H9 (cell line): ENCODE measurements at regions not wholly inside any gene's neighbourhood (a gene's known extent, or its start where the extent isn't known, plus 50 kb on each side); places are given as distances from the start of the nearest gene placed in this dataset.
"Not testable (repeated sequence)": the region's sequence is repeated elsewhere in the genome, so short reads cannot be mapped to it uniquely, and the experiment has no call there.

Source experiments
- DNase-seq: peaks from one replicate; pipeline ENCODE4 v3.0.0-alpha.2; 2017
- H2AFZ ChIP-seq: one replicate; pipeline ENCODE4 v1.6.1; 2013; ENCODE audit warnings: mild to moderate bottlenecking, low read length, control low read depth, moderate library complexity
- H2AK5ac ChIP-seq: 2 replicates; pipeline ENCODE4 v1.6.1; 2013; ENCODE audit warnings: low read length, control low read depth, mixed read lengths; ENCODE audit not compliant: insufficient read length
- H2BK120ac ChIP-seq: one replicate; pipeline ENCODE4 v1.6.1; 2013; ENCODE audit warnings: low read depth, mild to moderate bottlenecking, low read length, control low read depth, inconsistent platforms; ENCODE audit not compliant: poor library complexity, severe bottlenecking
- H2BK12ac ChIP-seq: 2 replicates; pipeline ENCODE4 v1.6.1; 2013; ENCODE audit warnings: low read length, control low read depth, mixed read lengths, low read depth; ENCODE audit not compliant: insufficient read length
- H2BK15ac ChIP-seq: 2 replicates; pipeline ENCODE4 v1.6.1; 2013; ENCODE audit warnings: low read depth, low read length, control low read depth
- H2BK20ac ChIP-seq: one replicate; pipeline ENCODE4 v1.6.1; 2013; ENCODE audit warnings: low read depth, mild to moderate bottlenecking, low read length, control low read depth, inconsistent platforms; ENCODE audit not compliant: poor library complexity, severe bottlenecking
- H2BK5ac ChIP-seq: 2 replicates; pipeline ENCODE4 v1.6.1; 2013; ENCODE audit warnings: low read length, control low read depth, mixed read lengths; ENCODE audit not compliant: insufficient read length
- H3K14ac ChIP-seq: 2 replicates; pipeline ENCODE4 v1.6.1; 2013; ENCODE audit warnings: low read length, control low read depth; ENCODE audit not compliant: insufficient read depth
- H3K18ac ChIP-seq: 2 replicates; pipeline ENCODE4 v1.6.1; 2013; ENCODE audit warnings: low read depth, mild to moderate bottlenecking, mixed read lengths, low read length, control low read depth; ENCODE audit not compliant: insufficient read length
- H3K23ac ChIP-seq: 2 replicates; pipeline ENCODE4 v1.6.1; 2013; ENCODE audit warnings: low read length, control low read depth, mixed read lengths, low read depth; ENCODE audit not compliant: insufficient read length
- H3K23me2 ChIP-seq: 2 replicates; pipeline ENCODE4 v1.6.1; 2013; ENCODE audit warnings: low read depth, mild to moderate bottlenecking, mixed read lengths, low read length, control low read depth; ENCODE audit not compliant: insufficient read length, poor library complexity, severe bottlenecking
- H3K27ac ChIP-seq: 2 replicates; pipeline ENCODE4 v1.5.1; 2013; ENCODE audit warnings: low read length, control low read depth, mixed read lengths, low read depth; ENCODE audit not compliant: insufficient read length
- H3K27me3 ChIP-seq: 2 replicates; pipeline ENCODE4 v1.6.1; 2013; ENCODE audit warnings: low read length, control low read depth, inconsistent platforms; ENCODE audit not compliant: insufficient read depth
- H3K4ac ChIP-seq: 2 replicates; pipeline ENCODE4 v1.6.1; 2013; ENCODE audit warnings: low read depth, mild to moderate bottlenecking, control low read depth, inconsistent platforms, low read length, moderate library complexity
- H3K4me1 ChIP-seq: 2 replicates; pipeline ENCODE4 v1.6.1; 2013; ENCODE audit warnings: low read length, control low read depth, inconsistent platforms; ENCODE audit not compliant: insufficient read depth
- H3K4me2 ChIP-seq: 2 replicates; pipeline ENCODE4 v1.6.1; 2013; ENCODE audit warnings: low read length, control low read depth, mixed read lengths; ENCODE audit not compliant: insufficient read length, insufficient read depth
- H3K56ac ChIP-seq: 2 replicates; pipeline ENCODE4 v1.6.1; 2013; ENCODE audit warnings: low read depth, mild to moderate bottlenecking, mixed read lengths, low read length, control low read depth; ENCODE audit not compliant: insufficient read length
- H3K79me1 ChIP-seq: 2 replicates; pipeline ENCODE4 v1.6.1; 2013; ENCODE audit warnings: low read depth, mild to moderate bottlenecking, moderate library complexity, low read length, control low read depth, inconsistent platforms; ENCODE audit not compliant: insufficient read depth, poor library complexity, severe bottlenecking
- H3K79me2 ChIP-seq: 2 replicates; pipeline ENCODE4 v1.6.1; 2013; ENCODE audit warnings: low read length, control low read depth, inconsistent platforms; ENCODE audit not compliant: insufficient read depth
- H3K9ac ChIP-seq: 2 replicates; pipeline ENCODE4 v1.6.1; 2013; ENCODE audit warnings: low read length, control low read depth, mixed read lengths; ENCODE audit not compliant: insufficient read length; ENCODE audit errors: extremely low read depth
- H3K9me3 ChIP-seq: one replicate; pipeline ENCODE4 v1.6.1; 2013; ENCODE audit warnings: low read depth, low read length, inconsistent platforms; ENCODE audit not compliant: control insufficient read depth
- H3T11ph ChIP-seq: one replicate; pipeline ENCODE4 v1.6.1; 2013; ENCODE audit warnings: mild to moderate bottlenecking, low read length, control low read depth, inconsistent platforms
- H4K20me1 ChIP-seq: one replicate; pipeline ENCODE4 v1.6.1; 2013; ENCODE audit not compliant: control insufficient read depth, insufficient read length, insufficient read depth
- H4K5ac ChIP-seq: 2 replicates; pipeline ENCODE4 v1.6.1; 2013; ENCODE audit warnings: low read depth, mild to moderate bottlenecking, mixed read lengths, low read length, control low read depth; ENCODE audit not compliant: insufficient read length
- H4K8ac ChIP-seq: replicated peaks from 2 replicates; pipeline ENCODE4 v1.6.1; 2013; ENCODE audit warnings: low read length, control low read depth, mixed read lengths, low read depth; ENCODE audit not compliant: insufficient read length
- H4K91ac ChIP-seq: 2 replicates; pipeline ENCODE4 v1.6.1; 2013; ENCODE audit warnings: low read depth, mild to moderate bottlenecking, moderate library complexity, mixed read lengths, low read length, control low read depth; ENCODE audit not compliant: insufficient read length
- H3K27ac Mint-ChIP-seq, 3 experiments: 2 replicates in 2 of 3; 3 replicates in 1 of 3; pipeline ENCODE4 v1.8.0; 2020 to 2021; ENCODE audit warnings: mixed read lengths in 3 of 3, mild to moderate bottlenecking in 1 of 3, moderate library complexity in 1 of 3
- H3K27me3 Mint-ChIP-seq: 2 replicates; pipeline ENCODE4 v1.8.0; 2021; ENCODE audit warnings: low read depth, mild to moderate bottlenecking, moderate library complexity, mixed read lengths
- H3K36me3 Mint-ChIP-seq, 3 experiments: 2 replicates in 2 of 3; 3 replicates in 1 of 3; pipeline ENCODE4 v1.8.0; 2020 to 2021; ENCODE audit warnings: low read depth in 3 of 3, mixed read lengths in 3 of 3; ENCODE audit not compliant: insufficient read depth in 1 of 3
- H3K4me1 Mint-ChIP-seq, 2 experiments: 2 replicates each; pipeline ENCODE4 v1.8.0; 2020; ENCODE audit warnings: mixed read lengths in 2 of 2
- H3K4me3 Mint-ChIP-seq, 2 experiments: 2 replicates in 1 of 2; 3 replicates in 1 of 2; pipeline ENCODE4 v1.8.0; 2020 to 2021; ENCODE audit warnings: mild to moderate bottlenecking in 2 of 2, mixed read lengths in 2 of 2, moderate library complexity in 1 of 2
- H3K9me3 Mint-ChIP-seq, 2 experiments: 2 replicates in 1 of 2; 3 replicates in 1 of 2; pipeline ENCODE4 v1.8.0; 2020; ENCODE audit warnings: mild to moderate bottlenecking in 2 of 2, mixed read lengths in 2 of 2, moderate library complexity in 1 of 2
- WGBS: extraction: QIAGEN DNeasy Blood & Tissue Kit; methylation state at CpG from one replicate; pipeline ENCODE4 v1.1.7; 2013; ENCODE audit warnings: missing lambda C conversion rate, low lambda C conversion rate, mixed read lengths; ENCODE audit not compliant: insufficient read length; ENCODE audit errors: extremely low coverage; 5-methylcytosine and 5-hydroxymethylcytosine counted together

DNA sequence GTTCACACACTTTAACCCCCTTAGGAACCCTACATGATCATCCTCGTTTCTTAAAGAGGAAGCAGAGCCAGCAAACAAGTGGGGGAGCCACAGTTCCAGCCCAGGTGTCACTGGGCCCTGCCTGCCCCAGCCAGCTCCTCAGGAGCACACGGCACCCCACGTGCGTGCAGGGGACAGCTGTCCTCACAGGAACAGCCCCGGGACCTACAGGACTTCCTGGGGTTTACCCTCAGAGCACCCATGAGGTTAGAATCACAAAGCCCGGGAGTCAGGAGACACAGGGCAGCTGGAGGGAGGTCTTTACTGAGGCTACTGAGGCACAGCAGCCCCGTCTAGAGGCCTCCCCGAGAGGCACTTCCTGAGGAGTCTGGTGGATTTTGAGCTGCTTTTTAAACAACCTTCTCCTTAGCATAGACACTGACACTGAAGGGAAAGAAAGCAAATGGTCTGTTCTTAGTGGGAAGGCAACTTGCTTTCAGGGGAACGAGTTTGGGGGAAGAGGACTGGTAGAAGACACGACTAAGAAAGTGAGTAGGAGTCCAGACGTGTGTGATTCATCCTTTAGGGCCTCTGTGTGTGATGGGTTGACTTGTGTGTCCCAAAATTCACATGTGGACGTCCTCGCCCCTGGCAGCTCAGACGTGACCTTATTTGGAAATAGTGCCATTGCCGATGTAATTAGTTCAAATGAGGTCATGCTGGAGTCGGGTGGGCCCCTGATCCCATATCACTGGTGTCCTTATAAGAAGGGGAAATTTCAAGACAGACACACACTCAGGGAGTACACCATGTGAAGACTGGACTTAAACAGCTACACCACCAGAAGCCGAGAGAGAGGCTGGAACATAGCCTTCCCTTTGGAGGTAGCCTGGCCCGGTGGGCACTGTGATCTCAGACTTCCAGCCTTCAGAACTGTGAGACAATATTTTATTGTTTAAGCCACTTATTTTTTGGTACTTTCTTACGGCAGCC, 278.4 kb upstream of the PLGLB2 start:
- H3K79me2 ChIP-seq, H4K5ac ChIP-seq, H3K9me3 Mint-ChIP-seq, H3K18ac ChIP-seq, H3K4me1 ChIP-seq, H3K4me2 ChIP-seq, H4K8ac ChIP-seq, H3T11ph ChIP-seq, H3K56ac ChIP-seq, H3K27ac ChIP-seq, H3K23ac ChIP-seq, H3K4me3 Mint-ChIP-seq, H3K9ac ChIP-seq, H3K36me3 Mint-ChIP-seq, H2BK12ac ChIP-seq, H3K9me3 ChIP-seq, H2BK15ac ChIP-seq, H3K27me3 ChIP-seq, DNase-seq, H2AFZ ChIP-seq, H4K91ac ChIP-seq, H2BK5ac ChIP-seq, H3K79me1 ChIP-seq, H2BK120ac ChIP-seq, H2BK20ac ChIP-seq, H3K4ac ChIP-seq, H2AK5ac ChIP-seq, H3K23me2 ChIP-seq, H4K20me1 ChIP-seq, H3K27me3 Mint-ChIP-seq: not testable (repeated sequence)
- Mint-ChIP-seq H3K4me1 (peaks cover 17% of the 10 kb centered on the region in 2 experiments), H3K27ac (peak overlapping the region; percentile 32 to 93 (median 70); a peak in 5 of 7 replicates)
- peak overlapping the region; percentile 65; the same call in 1 of the 2 replicates for H3K14ac ChIP-seq
- WGBS, result no CpG with 5 or more reads among the region's 19 CpGs

DNA sequence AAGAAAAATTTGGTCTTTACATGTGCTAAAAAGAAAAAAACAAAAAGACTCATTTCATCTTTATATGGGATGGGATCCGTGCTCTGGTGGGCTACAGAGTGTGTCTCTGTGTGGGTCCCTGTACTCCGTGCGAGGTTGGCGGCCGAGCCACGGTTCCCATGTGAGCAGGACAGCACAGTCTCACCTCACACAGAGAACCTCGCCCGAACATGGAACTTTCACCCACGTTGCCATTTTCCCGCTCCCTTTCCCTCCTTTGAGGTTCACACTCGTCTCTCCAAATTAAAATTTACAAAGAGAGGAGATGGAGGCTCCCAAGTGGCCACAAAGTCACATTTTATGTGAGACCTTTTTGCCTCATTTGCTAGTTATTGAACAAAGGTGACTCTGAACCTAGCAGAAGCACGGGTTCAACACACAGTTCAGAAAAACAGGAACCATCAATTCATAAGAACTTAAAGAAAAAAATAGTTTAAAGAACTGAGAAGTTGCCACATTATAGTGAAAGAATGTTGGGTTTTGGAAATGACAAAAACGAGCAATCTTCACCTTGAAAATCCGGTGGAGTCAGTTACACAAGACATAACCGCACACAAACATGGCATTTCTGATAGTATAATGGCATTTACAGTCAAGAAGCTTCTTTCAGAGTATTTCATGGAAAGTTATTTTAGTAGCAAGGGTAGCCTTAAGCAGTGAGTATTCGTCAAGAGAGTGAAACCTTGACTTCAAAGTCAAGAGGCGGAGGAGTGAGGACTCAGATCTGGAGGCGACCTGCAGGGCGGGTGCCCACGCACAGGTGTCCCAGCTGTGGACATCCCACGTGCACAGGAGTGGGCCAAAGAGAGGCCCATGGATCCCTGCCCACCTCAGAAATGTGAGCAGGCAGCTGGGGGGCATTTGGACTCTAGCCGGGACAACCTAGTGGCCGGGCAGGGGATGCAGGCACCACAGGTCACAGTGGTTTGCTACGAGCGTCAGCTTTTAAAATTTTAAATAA, 277.2 kb upstream of the PLGLB2 start:
- not testable (repeated sequence) for H3K9me3 Mint-ChIP-seq, H2BK12ac ChIP-seq, H3K9ac ChIP-seq, H4K20me1 ChIP-seq, H3K14ac ChIP-seq, H3K4me1 ChIP-seq, H3K27me3 ChIP-seq, H3K23ac ChIP-seq, H3K36me3 Mint-ChIP-seq, H3K27ac ChIP-seq, H2AFZ ChIP-seq, H3K4me2 ChIP-seq, H3K79me1 ChIP-seq, H3T11ph ChIP-seq, H2BK15ac ChIP-seq, H2BK120ac ChIP-seq, H3K18ac ChIP-seq, H3K56ac ChIP-seq, H3K27me3 Mint-ChIP-seq, H3K27ac Mint-ChIP-seq, H2AK5ac ChIP-seq, H4K8ac ChIP-seq, DNase-seq, H3K23me2 ChIP-seq, H2BK20ac ChIP-seq, H3K79me2 ChIP-seq, H2BK5ac ChIP-seq, H3K4ac ChIP-seq, H4K5ac ChIP-seq, H3K4me3 Mint-ChIP-seq, H4K91ac ChIP-seq, H3K9me3 ChIP-seq
- peaks cover 17% of the 10 kb centered on the region in 2 experiments for H3K4me1 Mint-ChIP-seq
- no CpG with 5 or more reads among the region's 25 CpGs for WGBS
